ENCODE measurements at regions not wholly inside any gene's neighbourhood (a gene's known extent, or its start where the extent isn't known, plus 50 kb on each side); places are given as distances from the start of the nearest gene placed in this dataset.

GRCh38 chr3:189118896-189119295 lies 52.9 kb upstream of the TPRG1 start:
- Histone ChIP-seq H3K4me3 (replicated peaks; ENCODE audit: low read depth, low read length) (no peak overlapping the region), H3K27me3 (replicated peaks; ENCODE audit: control insufficient read depth, insufficient read depth, low read length) (no peaks in the 10 kb centered on the region; the same call in 1 of the 2 replicates), H3K36me3 (ENCODE audit: control insufficient read depth, insufficient read depth, low read length) (no peaks in the 10 kb centered on the region)
- TF ChIP-seq CTCF (IDR thresholded peaks at IDR 0.05; ENCODE audit: insufficient read depth, low read length, poor library complexity, severe bottlenecking), result no peak
- DNase-seq (ENCODE audit: extremely low read depth, insufficient read length), result no peak

GRCh38 chr3:189119950-189120349 lies 51.8 kb upstream of the TPRG1 start:
- DNase-seq (ENCODE audit: extremely low read depth, insufficient read length), result no peak
- Histone ChIP-seq H3K4me3 (replicated peaks; ENCODE audit: low read depth, low read length) (no peak overlapping the region), H3K27me3 (replicated peaks; ENCODE audit: control insufficient read depth, insufficient read depth, low read length) (no peaks in the 10 kb centered on the region; the same call in 1 of the 2 replicates), H3K36me3 (ENCODE audit: control insufficient read depth, insufficient read depth, low read length) (no peaks in the 10 kb centered on the region)
- no peak for TF ChIP-seq CTCF (IDR thresholded peaks at IDR 0.05; ENCODE audit: insufficient read depth, low read length, poor library complexity, severe bottlenecking)

GRCh38 chr3:189121092-189121491 lies 50.7 kb upstream of the TPRG1 start:
- Histone ChIP-seq H3K27me3 (replicated peaks; ENCODE audit: control insufficient read depth, insufficient read depth, low read length) (no peaks in the 10 kb centered on the region; the same call in 1 of the 2 replicates), H3K36me3 (ENCODE audit: control insufficient read depth, insufficient read depth, low read length) (no peaks in the 10 kb centered on the region), H3K4me3 (replicated peaks; ENCODE audit: low read depth, low read length) (no peak overlapping the region)
- DNase-seq (ENCODE audit: extremely low read depth, insufficient read length), result no peak
- TF ChIP-seq CTCF (IDR thresholded peaks at IDR 0.05; ENCODE audit: insufficient read depth, low read length, poor library complexity, severe bottlenecking), result no peak
